WI38 (cell line): ENCODE measurements at regions not wholly inside any gene's neighbourhood (a gene's known extent, or its start where the extent isn't known, plus 50 kb on each side); places are given as distances from the start of the nearest gene placed in this dataset.

ENCODE experiments used
- H3K4me3 ChIP-seq: 2 replicates; pipeline ENCODE4 v1.5.1; 2011; ENCODE audit warnings: low read depth, mild to moderate bottlenecking, control low read depth, low read length
- CTCF ChIP-seq: IDR thresholded peaks from 2 replicates; pipeline ENCODE4 v1.5.1; 2012; ENCODE audit warnings: low read depth, mild to moderate bottlenecking, control low read depth, low read length

GRCh38 chr22:48331266-48331665 is 1496.4 kb downstream of the BRD1 start:
- H3K4me3 ChIP-seq, result no peak overlapping the region
- TF ChIP-seq CTCF, result no peak

GRCh38 chr22:48327721-48328120 is 1500.0 kb downstream of the BRD1 start:
- TF ChIP-seq CTCF, result no peak
- H3K4me3 ChIP-seq, result no peak overlapping the region

DNA sequence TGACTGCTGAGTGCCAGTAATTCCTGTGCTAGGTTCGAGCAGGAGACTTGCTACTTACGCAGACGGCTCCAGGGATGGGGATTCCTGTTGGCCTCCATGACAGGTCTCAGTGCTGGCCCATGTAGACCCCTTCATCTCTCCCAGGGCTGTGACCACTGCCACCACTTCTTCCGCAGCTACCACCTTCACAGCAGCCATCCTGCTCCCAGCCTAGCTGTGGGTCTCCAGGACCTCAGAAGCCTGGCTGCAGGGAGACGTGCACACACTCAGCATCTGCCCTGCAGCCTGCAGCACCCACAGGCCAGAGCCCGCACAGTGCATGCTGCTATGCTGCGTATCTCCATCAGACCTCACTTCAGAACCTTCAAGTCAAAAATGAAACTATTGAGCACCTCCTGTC is 1503.9 kb downstream of the BRD1 start:
- H3K4me3 ChIP-seq, result no peak overlapping the region
- no peak for TF ChIP-seq CTCF

- TF ChIP-seq CTCF, result no peak
These were observed 1504.8 kb downstream of the BRD1 start for GRCh38 chr22:48322907-48323306.

GRCh38 chr22:48321986-48322545 is 1505.6 kb downstream of the BRD1 start:
- no peak for TF ChIP-seq CTCF

More at GRCh38 chr22:48322907-48323306, 1504.8 kb downstream of the BRD1 start:
- no peak overlapping the region for H3K4me3 ChIP-seq

DNA sequence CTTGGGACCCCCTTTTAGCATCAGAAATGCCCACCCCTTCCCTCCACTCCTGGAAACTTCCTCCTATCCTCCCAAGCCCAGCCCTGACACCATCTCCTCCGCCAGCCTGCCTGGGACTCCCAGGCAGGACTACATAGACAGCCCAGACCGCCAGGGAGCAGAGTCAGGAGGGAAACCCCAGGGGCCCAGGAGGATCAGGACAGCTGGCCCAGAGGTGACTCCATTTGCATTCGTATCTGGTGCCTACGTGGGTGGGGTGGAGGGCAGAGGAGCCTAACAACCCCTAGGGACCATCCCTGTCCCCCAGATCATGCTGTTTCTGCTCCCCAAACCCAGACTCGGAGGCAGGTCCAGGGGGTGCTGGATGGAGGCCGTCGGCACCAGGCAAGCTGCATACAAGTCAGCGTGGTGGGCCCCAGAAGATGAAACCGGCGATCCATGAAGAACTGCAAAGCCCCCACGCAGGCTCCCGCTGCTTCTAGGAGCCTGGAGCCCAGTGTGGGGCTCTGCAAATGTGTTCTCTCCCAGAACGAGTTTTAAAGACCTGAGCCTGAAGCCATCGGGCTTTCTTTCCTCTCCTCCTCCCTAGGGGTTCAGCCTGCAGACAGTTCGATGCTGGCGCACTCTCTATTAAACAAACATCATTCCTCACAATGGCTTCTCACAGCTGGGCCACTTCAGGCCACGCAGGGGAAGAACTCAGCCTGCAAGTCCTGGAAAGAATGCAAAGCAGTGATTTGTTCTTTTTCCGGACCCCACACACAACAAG is 1506.8 kb downstream of the BRD1 start:
- no peak overlapping the region for H3K4me3 ChIP-seq
- no peak for TF ChIP-seq CTCF

More at GRCh38 chr22:48321986-48322545, 1505.6 kb downstream of the BRD1 start:
- H3K4me3 ChIP-seq, result no peak overlapping the region

- no peak for TF ChIP-seq CTCF
- H3K4me3 ChIP-seq, result no peak overlapping the region
These were observed 1507.5 kb downstream of the BRD1 start for GRCh38 chr22:48320048-48320682.
